ENCODE measurements at regions not wholly inside any gene's neighbourhood (a gene's known extent, or its start where the extent isn't known, plus 50 kb on each side); places are given as distances from the start of the nearest gene placed in this dataset.
"Not testable (repeated sequence)": the region's sequence is repeated elsewhere in the genome, so short reads cannot be mapped to it uniquely, and the experiment has no call there.

DNA sequence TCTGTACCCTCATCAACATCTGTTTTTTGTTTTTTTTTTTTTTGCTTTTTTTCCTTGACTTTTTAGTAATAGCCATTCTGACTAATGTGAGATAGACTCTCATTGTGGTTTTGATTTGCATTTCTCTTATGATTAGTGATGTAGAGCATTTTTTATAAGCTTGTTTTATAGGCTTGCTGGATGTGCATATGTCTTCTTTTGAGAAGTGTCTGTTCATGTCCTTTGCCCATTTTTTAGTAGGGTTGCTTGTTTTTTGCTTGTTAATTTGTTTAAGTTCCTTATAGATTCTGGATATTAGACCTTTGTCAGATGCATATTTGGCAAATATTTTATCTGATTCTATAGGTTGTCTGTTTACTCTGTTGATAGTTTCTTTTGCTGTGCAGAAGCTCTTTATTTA, 53.5 kb upstream of the FAR1 start:
- H3K4me3 ChIP-seq (ENCODE audit: low read depth, low read length); DNase-seq (ENCODE audit: low read depth): not testable (repeated sequence)

GRCh38 chr11:13608656-13609055, 59.8 kb upstream of the FAR1 start:
- no peak for TF ChIP-seq CTCF (IDR thresholded peaks at IDR 0.05; ENCODE audit: control insufficient read depth, extremely low read depth, insufficient read depth)
- no peak for DNase-seq (ENCODE audit: low read depth)
- H3K4me3 ChIP-seq (ENCODE audit: low read depth, low read length) = no peak overlapping the region

DNA sequence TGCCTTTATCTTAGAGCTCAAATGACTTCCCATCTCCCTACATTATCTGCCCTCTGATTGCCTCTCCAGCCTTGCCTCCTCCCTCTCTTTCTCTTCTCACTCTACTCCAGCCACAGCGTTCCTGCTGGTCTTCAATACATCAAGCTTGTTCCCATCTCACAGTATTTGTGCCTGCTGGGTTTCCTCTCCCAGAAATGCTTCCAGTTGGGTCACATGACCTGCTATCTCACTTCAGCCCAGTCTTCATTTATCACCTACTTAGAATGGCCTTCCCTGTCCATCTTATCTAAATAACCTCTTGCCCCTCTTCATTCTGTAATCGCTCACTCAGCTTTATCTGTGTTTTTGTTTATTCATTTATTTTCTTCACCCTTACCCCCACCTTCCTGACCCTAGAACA, 61.8 kb upstream of the FAR1 start:
- TF ChIP-seq CTCF (IDR thresholded peaks at IDR 0.05; ENCODE audit: control insufficient read depth, extremely low read depth, insufficient read depth) = no peak
- H3K4me3 ChIP-seq (ENCODE audit: low read depth, low read length) = no peak overlapping the region
- DNase-seq (ENCODE audit: low read depth) = no peak

DNA sequence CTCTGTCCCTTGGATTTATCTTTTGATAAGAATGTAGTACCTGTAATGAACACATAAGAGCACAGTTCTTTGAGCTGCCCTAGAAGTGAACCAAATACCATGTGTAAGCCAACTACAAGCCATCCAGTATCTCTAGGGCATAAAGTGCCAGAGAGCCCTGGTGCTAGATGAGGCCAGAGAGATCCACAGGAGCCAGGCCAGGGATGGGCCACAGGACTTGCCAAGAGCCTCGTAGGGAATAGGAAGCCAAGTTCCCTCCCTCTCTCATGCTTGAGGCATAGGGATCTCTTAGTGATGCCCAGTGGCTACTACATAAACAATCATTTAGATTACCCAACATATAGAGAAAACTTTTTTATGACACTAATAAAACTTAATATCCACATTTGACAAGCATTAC, 64.8 kb upstream of the FAR1 start:
- TF ChIP-seq CTCF (IDR thresholded peaks at IDR 0.05; ENCODE audit: control insufficient read depth, extremely low read depth, insufficient read depth) = no peak
- no peak overlapping the region for H3K4me3 ChIP-seq (ENCODE audit: low read depth, low read length)
- peak; percentile 64 for DNase-seq (ENCODE audit: low read depth)

DNA sequence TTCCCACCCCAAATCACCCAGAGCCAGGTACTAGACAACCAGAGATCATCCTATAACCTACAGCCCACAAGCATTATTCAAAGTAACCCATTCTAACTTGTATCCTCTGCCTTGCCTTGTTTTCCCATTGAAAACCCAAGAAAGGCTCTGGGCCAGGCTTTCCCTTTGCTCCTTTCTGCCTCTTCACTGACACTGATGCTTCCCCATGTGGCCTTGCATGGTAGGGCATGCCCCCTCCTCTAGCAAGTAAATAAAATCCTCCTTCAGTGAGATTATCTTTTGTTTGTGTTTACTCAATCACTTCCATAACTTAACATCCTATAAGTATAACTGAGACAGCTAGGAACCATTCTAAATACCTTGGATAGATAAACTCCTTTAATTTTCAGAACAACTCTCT, 65.6 kb upstream of the FAR1 start:
- no peak overlapping the region for H3K4me3 ChIP-seq (ENCODE audit: low read depth, low read length)
- TF ChIP-seq CTCF (IDR thresholded peaks at IDR 0.05; ENCODE audit: control insufficient read depth, extremely low read depth, insufficient read depth) = no peak
- no peak for DNase-seq (ENCODE audit: low read depth)

DNA sequence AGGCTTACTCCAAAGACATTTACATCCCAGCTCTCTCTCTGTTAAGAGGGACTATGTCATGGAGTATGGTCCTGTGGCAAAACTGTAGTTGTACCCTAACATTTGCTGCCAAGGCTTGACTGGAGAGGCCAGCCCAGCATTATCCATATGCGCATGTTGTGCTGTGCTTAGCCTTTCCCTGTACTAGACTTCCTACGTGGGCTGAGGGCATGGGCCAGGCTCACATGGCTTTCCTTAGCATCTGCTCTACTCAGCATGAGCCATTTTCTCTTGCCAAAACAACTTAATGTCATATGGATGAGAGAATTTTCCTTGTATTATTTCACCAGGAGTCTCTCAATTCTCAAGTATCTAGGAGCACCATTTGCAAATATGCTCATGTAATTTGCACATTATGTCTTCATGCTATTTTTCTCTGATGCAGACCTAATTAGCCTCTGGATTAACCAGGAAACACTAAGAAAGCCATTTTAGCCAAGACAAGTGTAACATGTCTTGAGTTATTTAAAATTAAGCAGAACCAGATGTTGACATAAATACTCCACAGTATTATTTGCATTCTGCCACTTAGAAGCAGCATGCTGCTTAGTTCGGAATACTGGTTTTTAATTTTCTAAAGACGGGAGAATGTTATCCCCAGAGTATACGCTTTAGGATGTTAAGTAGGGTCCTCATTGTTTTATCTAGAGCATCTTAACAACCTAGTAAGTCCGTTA, 71.7 kb upstream of the FAR1 start:
- no peak for TF ChIP-seq CTCF (IDR thresholded peaks at IDR 0.05; ENCODE audit: control insufficient read depth, extremely low read depth, insufficient read depth)
- DNase-seq (ENCODE audit: low read depth) = no peak
- H3K4me3 ChIP-seq (ENCODE audit: low read depth, low read length) = no peak overlapping the region

DNA sequence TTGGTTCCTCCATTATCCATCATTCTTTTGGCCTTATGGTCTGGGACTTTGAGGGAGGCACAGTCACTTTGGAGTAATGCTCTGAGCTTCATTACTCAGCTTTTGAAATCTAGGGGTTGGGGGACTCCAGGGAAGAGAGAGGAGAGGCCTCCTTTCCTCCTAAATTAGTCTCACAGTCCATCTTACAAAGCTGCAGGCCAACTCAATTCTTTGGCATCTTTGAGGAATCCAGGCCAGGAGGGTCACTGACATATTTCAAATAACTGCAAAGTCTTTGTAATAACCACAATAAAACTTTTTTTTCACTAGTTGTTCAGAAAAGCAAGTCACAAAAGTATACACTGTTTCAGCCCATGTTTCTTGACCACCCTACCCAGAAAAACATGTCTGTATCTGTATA, 73.3 kb upstream of the FAR1 start:
- no peak overlapping the region for H3K4me3 ChIP-seq (ENCODE audit: low read depth, low read length)
- DNase-seq (ENCODE audit: low read depth) = no peak
- TF ChIP-seq CTCF (IDR thresholded peaks at IDR 0.05; ENCODE audit: control insufficient read depth, extremely low read depth, insufficient read depth) = no peak
